ENCODE measurements at regions not wholly inside any gene's neighbourhood (a gene's known extent, or its start where the extent isn't known, plus 50 kb on each side); places are given as distances from the start of the nearest gene placed in this dataset.

DNA sequence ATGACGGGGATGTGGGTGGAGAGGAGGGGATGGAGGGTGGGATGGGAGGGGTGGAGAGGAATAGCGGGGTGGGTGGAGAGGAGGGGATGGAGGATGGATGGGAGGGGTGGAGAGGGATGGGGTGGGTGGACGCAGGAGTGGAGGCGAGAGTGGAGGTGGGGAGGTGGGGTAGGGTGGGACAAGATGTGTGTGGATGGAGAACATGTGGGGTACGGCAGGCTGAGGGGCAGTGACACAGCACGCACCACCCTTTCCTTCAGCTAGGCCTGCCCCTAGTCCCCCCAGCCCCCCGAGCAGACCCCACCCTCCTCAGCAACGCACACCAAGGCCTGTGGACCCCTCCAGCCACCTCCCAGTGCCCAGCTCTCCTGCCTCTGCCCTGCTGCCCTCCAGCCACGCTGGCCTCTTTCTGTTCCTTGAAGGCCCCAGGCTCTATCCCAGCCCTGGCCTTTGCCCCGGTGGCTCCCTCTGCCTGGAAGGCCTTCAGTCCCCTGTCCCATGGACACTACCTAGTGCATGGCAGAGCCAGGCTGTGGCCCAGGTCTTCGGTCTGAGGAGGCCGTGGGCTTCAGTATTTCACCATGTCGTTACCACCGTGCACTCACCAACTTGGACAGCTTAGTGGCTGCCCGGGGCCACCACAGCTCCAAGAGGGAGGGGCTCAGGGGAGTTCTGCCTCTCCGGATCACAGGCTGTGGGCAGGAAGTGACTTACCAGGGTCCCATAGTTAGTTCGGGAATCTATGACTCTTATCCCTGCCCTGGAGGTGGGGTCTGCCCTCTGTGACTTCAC, 78.4 kb upstream of the PMEPA1 start:
- dilution Hi-C loops (cut with HindIII; ENCODE audit: low sequenced_read_pairs, unreplicated experiment), result no loop called here
- ChIA-PET POLR2A (ENCODE audit: unreplicated experiment) (no interaction called here), CTCF (no interaction called here)
- Histone ChIP-seq H3K79me1 (ENCODE audit: low read depth in 1 of 2, low read length in 2 of 2) (no peaks in the 10 kb centered on the region), H3K23ac (ENCODE audit: low read depth, low read length) (no peak overlapping the region), H2BK120ac (ENCODE audit: low read depth, low read length) (no peak overlapping the region), H3K36me3 (ENCODE audit: control insufficient read depth, insufficient read depth, low read length) (no peaks in the 10 kb centered on the region), H2BK20ac (ENCODE audit: low read depth, low read length) (no peak overlapping the region), H3K4me2 (ENCODE audit: low read depth, low read length) (no peak overlapping the region), H2AK5ac (ENCODE audit: low read depth, low read length) (no peak overlapping the region), H4K8ac (ENCODE audit: low read depth in 2 of 2, low read length in 2 of 2) (no peak overlapping the region), H3K27ac (ENCODE audit: insufficient read depth, low read length) (no peak overlapping the region), H4K20me1 (ENCODE audit: insufficient read depth, low read length) (no peaks in the 10 kb centered on the region), H3K4ac (ENCODE audit: low read depth, low read length) (no peak overlapping the region), H4K5ac (ENCODE audit: low read depth, low read length) (no peak overlapping the region), H3K18ac (ENCODE audit: low read depth, low read length) (no peak overlapping the region), H2AK9ac (replicated peaks; ENCODE audit: low read depth, low read length, poor library complexity) (no peak overlapping the region), H3K56ac (ENCODE audit: extremely low read depth, insufficient read depth, low read length) (no peak overlapping the region), H3K27me3 (ENCODE audit: control insufficient read depth, insufficient read depth, low read length) (peaks cover 5% of the 10 kb centered on the region; the same call in 1 of the 2 replicates), H3K4me1 (ENCODE audit: control insufficient read depth, insufficient read depth, low read length) (no peaks in the 10 kb centered on the region), H2BK15ac (ENCODE audit: low read depth, low read length) (no peak overlapping the region), H3K9me3 (ENCODE audit: control insufficient read depth, insufficient read depth, low read length) (no peaks in the 10 kb centered on the region), H3K14ac (replicated peaks; ENCODE audit: low read depth, low read length) (no peak overlapping the region), H3K9me1 (ENCODE audit: insufficient read depth, low read length) (no peaks in the 10 kb centered on the region), H2AFZ (replicated peaks; ENCODE audit: low read length, poor library complexity) (no peak overlapping the region), H4K91ac (ENCODE audit: insufficient read depth, low read depth, low read length) (no peak overlapping the region), H3K4me3 (ENCODE audit: insufficient read depth, low read depth, low read length) (no peak overlapping the region), H3K9ac (ENCODE audit: low read depth, low read length) (no peak overlapping the region), H2BK5ac (ENCODE audit: low read depth, low read length, poor library complexity, severe bottlenecking) (no peak overlapping the region)
- 68% methylated on average over 7 of the region's 17 CpGs; no CpG with 5 or more reads in 1 of the 2 experiments for WGBS, 2 experiments (ENCODE audit: extremely low coverage in 2 of 2, insufficient read length in 1 of 2)
- intact Hi-C loops (cut with micrococcal nuclease), result no loop called here
- no peak for DNase-seq
- in situ Hi-C loops (cut with MboI; ENCODE audit: low sequenced_read_pairs), result no loop called here
- ATAC-seq (ENCODE audit: low read depth), result no peak
- TF ChIP-seq SMC3 (IDR thresholded peaks at IDR 0.05; ENCODE audit: low read depth, low read length), result no peak
- TF ChIP-seq, protein P1, sequence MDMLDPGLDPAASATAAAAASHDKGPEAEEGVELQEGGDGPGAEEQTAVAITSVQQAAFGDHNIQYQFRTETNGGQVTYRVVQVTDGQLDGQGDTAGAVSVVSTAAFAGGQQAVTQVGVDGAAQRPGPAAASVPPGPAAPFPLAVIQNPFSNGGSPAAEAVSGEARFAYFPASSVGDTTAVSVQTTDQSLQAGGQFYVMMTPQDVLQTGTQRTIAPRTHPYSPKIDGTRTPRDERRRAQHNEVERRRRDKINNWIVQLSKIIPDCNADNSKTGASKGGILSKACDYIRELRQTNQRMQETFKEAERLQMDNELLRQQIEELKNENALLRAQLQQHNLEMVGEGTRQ (IDR thresholded peaks at IDR 0.05; ENCODE audit: low read depth, low read length), result no peak
- no TSS peak for BruUV-seq (replicated peaks)

Data from IMR-90 (cell line).